IMR-90 (cell line): ENCODE measurements at regions not wholly inside any gene's neighbourhood (a gene's known extent, or its start where the extent isn't known, plus 50 kb on each side); places are given as distances from the start of the nearest gene placed in this dataset.

ENCODE experiments used
- ATAC-seq: fragments of 200-7000 bp; cut with Tn5 transposase; 2 replicates; pipeline ENCODE4 v1.9.1; 2020; ENCODE audit warnings: low read depth, mild to moderate bottlenecking, moderate library complexity
- BruUV-seq: library from RNA; stranded (reverse); fragments of 400-500 nt; replicated peaks from 2 replicates; lab custom pipeline; 2021; lab: Mats Ljungman, UMichigan
- CTCF ChIA-PET: fragments of 300-600 bp; formaldehyde crosslinking; extraction: SDS; loops from one replicate; lab custom pipeline; 2021; ENCODE audit warnings: antibody characterized with exemption; lab: Yijun Ruan, JAX
- POLR2A ChIA-PET: fragments of 300-600 bp; sonication (Branson Sonifier 250); formaldehyde crosslinking; loops from one replicate; lab custom pipeline; 2022; ENCODE audit warnings: antibody characterized with exemption; ENCODE audit not compliant: unreplicated experiment; lab: Charles Lee
- DNase-seq: peaks from one replicate; pipeline ENCODE4 v3.0.0; 2013
- H2AFZ ChIP-seq: replicated peaks from 2 replicates; pipeline ENCODE3; 2013; ENCODE audit warnings: low read length, mild to moderate bottlenecking; ENCODE audit not compliant: poor library complexity
- H2AK5ac ChIP-seq: 2 replicates; pipeline ENCODE4 v1.6.1; 2013; ENCODE audit warnings: low read depth, low read length, inconsistent platforms
- H2AK9ac ChIP-seq: replicated peaks from 2 replicates; pipeline ENCODE3; 2013; ENCODE audit warnings: mild to moderate bottlenecking, low read depth, low read length, moderate library complexity; ENCODE audit not compliant: poor library complexity
- H2BK120ac ChIP-seq: 2 replicates; pipeline ENCODE4 v1.6.1; 2013; ENCODE audit warnings: low read depth, low read length, inconsistent platforms
- H2BK15ac ChIP-seq: 3 replicates; pipeline ENCODE4 v1.6.1; 2013; ENCODE audit warnings: low read depth, low read length, inconsistent platforms
- H2BK20ac ChIP-seq: 2 replicates; pipeline ENCODE4 v1.6.1; 2013; ENCODE audit warnings: low read depth, mild to moderate bottlenecking, inconsistent platforms, low read length, moderate library complexity
- H2BK5ac ChIP-seq: 2 replicates; pipeline ENCODE4 v1.6.1; 2013; ENCODE audit warnings: mild to moderate bottlenecking, low read depth, low read length, inconsistent platforms; ENCODE audit not compliant: poor library complexity, severe bottlenecking
- H3K14ac ChIP-seq: replicated peaks from 2 replicates; pipeline ENCODE4 v1.6.1; 2013; ENCODE audit warnings: low read depth, low read length, inconsistent platforms
- H3K18ac ChIP-seq: 2 replicates; pipeline ENCODE4 v1.6.1; 2013; ENCODE audit warnings: low read depth, low read length, control low read depth
- H3K23ac ChIP-seq: 2 replicates; pipeline ENCODE4 v1.6.1; 2013; ENCODE audit warnings: low read depth, low read length, inconsistent platforms
- H3K27ac ChIP-seq: 2 replicates; pipeline ENCODE4 v1.5.1; 2013; ENCODE audit warnings: mild to moderate bottlenecking, control low read depth, low read length; ENCODE audit not compliant: insufficient read depth
- H3K27me3 ChIP-seq: 2 replicates; pipeline ENCODE4 v1.6.1; 2013; ENCODE audit warnings: low read length; ENCODE audit not compliant: control insufficient read depth, insufficient read depth
- H3K36me3 ChIP-seq: 2 replicates; pipeline ENCODE4 v1.6.1; 2013; ENCODE audit warnings: low read length, mixed read lengths; ENCODE audit not compliant: control insufficient read depth, insufficient read depth
- H3K4ac ChIP-seq: 2 replicates; pipeline ENCODE4 v1.6.1; 2013; ENCODE audit warnings: low read depth, low read length, inconsistent platforms
- H3K4me1 ChIP-seq: 2 replicates; pipeline ENCODE4 v1.6.1; 2013; ENCODE audit warnings: low read length, mixed read lengths; ENCODE audit not compliant: control insufficient read depth, insufficient read depth
- H3K4me2 ChIP-seq: 2 replicates; pipeline ENCODE4 v1.6.1; 2013; ENCODE audit warnings: low read depth, mild to moderate bottlenecking, control low read depth, low read length, moderate library complexity
- H3K4me3 ChIP-seq: 2 replicates; pipeline ENCODE4 v1.5.1; 2013; ENCODE audit warnings: low read depth, mild to moderate bottlenecking, control low read depth, low read length, moderate library complexity; ENCODE audit not compliant: insufficient read depth
- H3K56ac ChIP-seq: 2 replicates; pipeline ENCODE4 v1.6.1; 2013; ENCODE audit warnings: low read length, inconsistent platforms; ENCODE audit not compliant: insufficient read depth; ENCODE audit errors: extremely low read depth
- H3K79me1 ChIP-seq, 2 experiments: 2 replicates each; pipeline ENCODE4 v1.6.1; 2013; ENCODE audit warnings: low read length in 2 of 2, inconsistent platforms in 1 of 2, low read depth in 1 of 2
- H3K9ac ChIP-seq: 2 replicates; pipeline ENCODE4 v1.6.1; 2013; ENCODE audit warnings: low read depth, low read length, control low read depth
- H3K9me1 ChIP-seq: 2 replicates; pipeline ENCODE4 v1.6.1; 2013; ENCODE audit warnings: low read length, inconsistent platforms; ENCODE audit not compliant: insufficient read depth
- H3K9me3 ChIP-seq: 2 replicates; pipeline ENCODE4 v1.6.1; 2013; ENCODE audit warnings: low read length; ENCODE audit not compliant: control insufficient read depth, insufficient read depth
- H4K20me1 ChIP-seq: 2 replicates; pipeline ENCODE4 v1.6.1; 2013; ENCODE audit warnings: low read length, inconsistent platforms; ENCODE audit not compliant: insufficient read depth
- H4K5ac ChIP-seq: 2 replicates; pipeline ENCODE4 v1.6.1; 2013; ENCODE audit warnings: mild to moderate bottlenecking, low read depth, low read length, control low read depth
- H4K8ac ChIP-seq, 2 experiments: 2 replicates each; pipeline ENCODE4 v1.6.1; 2013; ENCODE audit warnings: low read depth in 2 of 2, low read length in 2 of 2, control low read depth in 1 of 2, inconsistent platforms in 1 of 2
- H4K91ac ChIP-seq: 2 replicates; pipeline ENCODE4 v1.6.1; 2013; ENCODE audit warnings: low read depth, low read length, inconsistent platforms; ENCODE audit not compliant: insufficient read depth
- BHLHE40 ChIP-seq: fragments of 150-350 bp; IDR thresholded peaks from 2 replicates; pipeline ENCODE4 v1.6.1; 2016; ENCODE audit warnings: mild to moderate bottlenecking, low read depth, low read length
- CHD1 ChIP-seq: IDR thresholded peaks from 2 replicates; pipeline ENCODE4 v1.6.1; 2012; ENCODE audit warnings: low read depth, low read length, improper control_type of control experiment
- ELK1 ChIP-seq: fragments of 150-350 bp; IDR thresholded peaks from 2 replicates; pipeline ENCODE4 v1.6.1; 2016; ENCODE audit warnings: low read depth, mild to moderate bottlenecking, low read length, moderate library complexity, borderline replicate concordance
- FOS ChIP-seq: fragments of 150-350 bp; IDR thresholded peaks from 2 replicates; pipeline ENCODE4 v1.6.1; 2016; ENCODE audit warnings: low read depth, low read length
- MAFK ChIP-seq: IDR thresholded peaks from 2 replicates; pipeline ENCODE4 v1.6.1; 2012; ENCODE audit warnings: low read depth, low read length, improper control_type of control experiment
- NFE2L2 ChIP-seq: fragments of 150-350 bp; IDR thresholded peaks from 2 replicates; pipeline ENCODE4 v1.6.1; 2016; ENCODE audit warnings: low read depth, mild to moderate bottlenecking, low read length
- RAD21 ChIP-seq: IDR thresholded peaks from 2 replicates; pipeline ENCODE4 v1.6.1; 2012; ENCODE audit warnings: low read length, improper control_type of control experiment
- RFX5 ChIP-seq: IDR thresholded peaks from 2 replicates; pipeline ENCODE4 v1.8.0; 2012; ENCODE audit warnings: low read depth, mild to moderate bottlenecking, low read length, moderate library complexity
- SMC3 ChIP-seq: fragments of 150-350 bp; IDR thresholded peaks from 2 replicates; pipeline ENCODE4 v1.6.1; 2016; ENCODE audit warnings: low read depth, mild to moderate bottlenecking, antibody characterized with exemption, low read length, moderate library complexity
- USF2 ChIP-seq: fragments of 150-350 bp; IDR thresholded peaks from 2 replicates; pipeline ENCODE4 v1.6.1; 2017; ENCODE audit warnings: mild to moderate bottlenecking, antibody characterized with exemption, low read length, low read depth
- WGBS, 2 experiments: methylation state at CpG; one replicate each; pipeline versions ENCODE4 v1.1.5 to v1.1.7; 2013; ENCODE audit warnings: missing lambda C conversion rate in 2 of 2; ENCODE audit not compliant: insufficient read length in 1 of 2; ENCODE audit errors: extremely low coverage in 2 of 2; 5-methylcytosine and 5-hydroxymethylcytosine counted together
- dilution Hi-C: fragments of 300-500 bp; cut with HindIII; formaldehyde crosslinking; loops from one replicate; pipeline ENCODE4 v1.14.3; 2018; ENCODE audit warnings: low sequenced_read_pairs; ENCODE audit not compliant: unreplicated experiment
- in situ Hi-C: fragments of 300-500 bp; cut with MboI; formaldehyde crosslinking; loops from 3 replicates; pipeline ENCODE4 v1.14.3; 2019; ENCODE audit warnings: low sequenced_read_pairs, inconsistent platforms, mixed read lengths
- intact Hi-C: fragments of 100-400 bp; cut with micrococcal nuclease; formaldehyde crosslinking; loops from 2 replicates; pipeline ENCODE4 v1.10.0; 2022

- H3K9me3 ChIP-seq = no peaks in the 10 kb centered on the region; the same call in 1 of the 2 replicates
- BruUV-seq = no TSS peak
- H3K27me3 ChIP-seq = peaks cover 15% of the 10 kb centered on the region
- no peak overlapping the region for H4K5ac ChIP-seq
- no peak overlapping the region for H4K91ac ChIP-seq
- dilution Hi-C loops (no loop called here), intact Hi-C loops (no loop called here), in situ Hi-C loops (no loop called here)
- H2BK15ac ChIP-seq = no peak overlapping the region
- DNase-seq = no peak
- no peak overlapping the region for H3K18ac ChIP-seq
- WGBS, 2 experiments = 93% methylated on average over 6 of the region's 9 CpGs; no CpG with 5 or more reads in 1 of the 2 experiments
- H2AK9ac ChIP-seq = no peak overlapping the region
- H4K8ac ChIP-seq = no peak overlapping the region
- H2BK5ac ChIP-seq = no peak overlapping the region
- H4K20me1 ChIP-seq = no peaks in the 10 kb centered on the region; the same call in none of the 2 replicates
- H3K4ac ChIP-seq = no peak overlapping the region
- H3K79me1 ChIP-seq = no peaks in the 10 kb centered on the region
- POLR2A ChIA-PET = no interaction called here
- TF ChIP-seq ELK1 (no peak), RFX5 (no peak), FOS (no peak), SMC3 (no peak), BHLHE40 (no peak), MAFK (no peak), RAD21 (no peak), USF2 (no peak), CHD1 (no peak), NFE2L2 (no peak)
- H3K4me1 ChIP-seq = peaks cover 4% of the 10 kb centered on the region; the same call in 1 of the 2 replicates
- no peak overlapping the region for H2BK120ac ChIP-seq
- no peak overlapping the region for H2BK20ac ChIP-seq
- no peaks in the 10 kb centered on the region for H3K36me3 ChIP-seq
- no peak overlapping the region for H3K27ac ChIP-seq
- H3K9ac ChIP-seq = no peak overlapping the region
- H3K4me3 ChIP-seq = no peak overlapping the region
- no peak overlapping the region for H3K14ac ChIP-seq
- H2AFZ ChIP-seq = no peak overlapping the region
- H3K9me1 ChIP-seq = no peaks in the 10 kb centered on the region
- H3K56ac ChIP-seq = no peak overlapping the region
- CTCF ChIA-PET = no interaction called here
- H2AK5ac ChIP-seq = no peak overlapping the region
- H3K23ac ChIP-seq = no peak overlapping the region
- no peak for ATAC-seq
- H3K4me2 ChIP-seq = no peak overlapping the region
Measured at GRCh38 chr11:70829886-70830272, 422.5 kb downstream of the SHANK2 start.
